ENCODE measurements at regions not wholly inside any gene's neighbourhood (a gene's known extent, or its start where the extent isn't known, plus 50 kb on each side); places are given as distances from the start of the nearest gene placed in this dataset.

DNA sequence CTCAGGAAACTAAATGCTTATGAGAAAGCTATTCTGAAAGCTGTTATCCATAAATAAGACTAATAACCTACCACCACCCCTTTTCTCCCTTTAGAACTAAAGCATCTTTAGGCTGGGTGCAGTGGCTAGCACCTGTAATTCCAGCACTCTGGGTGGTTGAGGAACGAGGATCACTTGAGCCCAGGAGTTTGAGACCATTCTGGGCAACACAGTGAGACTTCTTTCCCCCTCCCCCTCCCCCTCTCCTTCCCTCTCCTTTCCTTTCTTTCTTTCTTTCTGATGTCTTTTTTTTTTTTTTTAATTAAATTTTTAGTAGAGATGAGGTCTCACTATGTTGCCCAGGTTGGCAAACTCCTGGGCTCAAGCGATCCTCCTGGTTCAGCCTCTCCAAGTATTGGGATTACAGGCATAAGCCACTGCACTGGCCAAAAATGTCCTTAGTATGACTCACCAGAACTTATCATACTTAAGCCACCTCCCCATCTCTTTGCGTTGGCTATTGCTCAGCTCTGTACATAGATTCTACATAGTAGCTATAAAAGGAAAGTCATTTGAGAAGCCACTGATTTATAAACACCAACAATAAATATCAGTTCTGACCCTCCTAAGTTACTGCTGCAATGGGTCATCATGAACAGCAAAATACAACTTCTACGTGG, 54.8 kb upstream of the SPDEF start:
- no peak for TF ChIP-seq CTCF (IDR thresholded peaks at IDR 0.05; ENCODE audit: extremely low read depth, missing control alignments)
- no peak for DNase-seq (ENCODE audit: low spot score)

GRCh38 chr6:34608321-34609091, 52.4 kb upstream of the SPDEF start:
- DNase-seq (ENCODE audit: low spot score) = no peak

DNA sequence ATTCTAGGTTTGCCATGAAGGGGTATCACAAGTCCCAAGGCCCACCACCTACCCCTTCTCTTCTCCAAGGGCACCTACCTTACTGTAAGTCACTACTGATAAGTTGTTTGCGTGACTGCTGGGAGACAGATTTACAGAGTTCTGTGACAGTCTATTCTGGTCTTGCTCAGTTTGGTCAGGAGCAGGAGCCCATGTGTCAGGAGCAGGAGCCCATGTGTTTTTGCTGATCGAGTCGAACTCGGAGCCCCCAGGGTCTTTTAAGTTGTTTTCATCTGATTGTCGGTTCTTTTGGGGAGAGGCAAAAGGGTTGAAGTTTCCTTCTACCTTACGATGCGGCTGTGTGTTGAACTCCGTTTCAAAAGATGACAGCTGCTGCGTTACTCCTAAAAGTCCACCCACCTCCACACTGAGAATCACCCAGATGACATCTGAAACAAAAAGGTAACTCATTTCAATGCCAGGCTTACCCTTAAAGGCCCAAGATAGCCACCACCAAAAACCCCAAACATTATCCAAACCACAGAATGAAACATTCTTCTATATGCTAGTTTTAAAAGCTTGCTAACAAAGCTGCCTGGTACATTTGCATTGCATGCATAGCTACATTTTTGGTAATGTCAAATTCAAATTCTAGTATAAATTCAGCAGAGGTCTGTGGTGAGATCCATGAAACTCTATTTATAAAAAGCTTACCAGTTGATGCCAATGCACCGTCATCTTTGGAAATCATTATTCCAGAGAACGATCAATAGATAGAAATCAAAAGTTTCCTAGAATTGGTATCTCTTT, 50.5 kb upstream of the SPDEF start:
- DNase-seq (ENCODE audit: low spot score) = no peak
- TF ChIP-seq CTCF (IDR thresholded peaks at IDR 0.05; ENCODE audit: extremely low read depth, missing control alignments) = no peak

More at GRCh38 chr6:34608321-34609091, 52.4 kb upstream of the SPDEF start:
- no peak for TF ChIP-seq CTCF (IDR thresholded peaks at IDR 0.05; ENCODE audit: extremely low read depth, missing control alignments)

All from GM20000 (cell line).